CD14-positive monocyte (primary cell): ENCODE measurements at regions not wholly inside any gene's neighbourhood (a gene's known extent, or its start where the extent isn't known, plus 50 kb on each side); places are given as distances from the start of the nearest gene placed in this dataset.

Source experiments
- DNase-seq, 3 donors: peaks; one replicate each; pipeline ENCODE4 v3.0.0-alpha.2; 2011 to 2022
- H2AFZ ChIP-seq: 2 replicates; pipeline ENCODE4 v1.6.0; 2012; ENCODE audit warnings: mild to moderate bottlenecking, low read depth, low read length, inconsistent platforms; ENCODE audit not compliant: insufficient read depth, poor library complexity, severe bottlenecking
- H3K27ac ChIP-seq, 2 donors: 1 replicate in 1 of 2; 2 replicates in 1 of 2; pipeline ENCODE4 v1.5.1; 2012 to 2013; ENCODE audit warnings: low read length in 2 of 2, control low read depth in 1 of 2, inconsistent platforms in 1 of 2, low read depth in 1 of 2, mild to moderate bottlenecking in 1 of 2
- H3K27me3 ChIP-seq, 2 donors: one replicate each; pipeline versions ENCODE4 v1.6.0 to v1.6.1; 2011 to 2013; ENCODE audit warnings: low read length in 2 of 2; ENCODE audit not compliant: control insufficient read depth in 2 of 2, insufficient read depth in 2 of 2
- H3K36me3 ChIP-seq, 2 donors: replicated peaks in 1 of 2; 1 replicate in 1 of 2; 2 replicates in 1 of 2; pipeline versions ENCODE4 v1.5.1 to v1.6.1; 2012 to 2013; ENCODE audit warnings: low read length in 2 of 2, control low read depth in 1 of 2, inconsistent platforms in 1 of 2, mild to moderate bottlenecking in 1 of 2; ENCODE audit not compliant: insufficient read depth in 2 of 2, control insufficient read depth in 1 of 2
- H3K4me1 ChIP-seq, 2 donors: 1 replicate in 1 of 2; 2 replicates in 1 of 2; pipeline versions ENCODE4 v1.5.1 to v1.6.1; 2012 to 2013; ENCODE audit warnings: low read length in 2 of 2, control low read depth in 1 of 2, inconsistent platforms in 1 of 2, mild to moderate bottlenecking in 1 of 2, moderate library complexity in 1 of 2; ENCODE audit not compliant: insufficient read depth in 2 of 2, control insufficient read depth in 1 of 2
- H3K4me2 ChIP-seq: replicated peaks from 2 replicates; pipeline ENCODE3; 2012; ENCODE audit warnings: low read length, moderate library complexity, mild to moderate bottlenecking; ENCODE audit not compliant: poor library complexity, severe bottlenecking; ENCODE audit errors: extremely low read depth
- H3K4me3 ChIP-seq, 3 experiments: fragments of 200-600 bp in 1 of 3; sonication (generic) in 1 of 3; replicated peaks in 1 of 3; 1 replicate in 2 of 3; 2 replicates in 1 of 3; pipeline ENCODE4 v1.5.1; 2011 to 2013; ENCODE audit warnings: low read length in 3 of 3, mild to moderate bottlenecking in 3 of 3, control low read depth in 2 of 3, low read depth in 2 of 3, inconsistent platforms in 1 of 3, moderate library complexity in 1 of 3
- H3K79me2 ChIP-seq: 2 replicates; pipeline ENCODE4 v1.6.0; 2012; ENCODE audit warnings: mild to moderate bottlenecking, control low read depth, inconsistent platforms, low read length, moderate library complexity; ENCODE audit not compliant: insufficient read depth
- H3K9ac ChIP-seq: 2 replicates; pipeline ENCODE4 v1.6.0; 2017; ENCODE audit warnings: low read length, mild to moderate bottlenecking; ENCODE audit not compliant: insufficient read depth, poor library complexity, severe bottlenecking
- H3K9me3 ChIP-seq, 2 donors: replicated peaks in 1 of 2; 1 replicate in 1 of 2; 2 replicates in 1 of 2; pipeline versions ENCODE4 v1.5.1 to v1.6.1; 2012 to 2013; ENCODE audit warnings: low read length in 2 of 2, control low read depth in 1 of 2; ENCODE audit not compliant: control insufficient read depth in 1 of 2, insufficient read depth in 1 of 2
- H4K20me1 ChIP-seq: 2 replicates; pipeline ENCODE4 v1.6.0; 2012; ENCODE audit warnings: mild to moderate bottlenecking, low read length, control low read depth, moderate library complexity; ENCODE audit not compliant: insufficient read depth
- H3K27ac Mint-ChIP-seq, 7 donors: one replicate each; pipeline ENCODE4 v1.8.0; 2020; ENCODE audit warnings: mild to moderate bottlenecking in 7 of 7, mixed read lengths in 7 of 7, moderate library complexity in 6 of 7, inconsistent platforms in 2 of 7
- H3K27me3 Mint-ChIP-seq, 3 donors: one replicate each; pipeline ENCODE4 v1.8.0; 2021 to 2022; ENCODE audit warnings: low read depth in 3 of 3, mild to moderate bottlenecking in 3 of 3, mixed read lengths in 3 of 3, moderate library complexity in 3 of 3, inconsistent platforms in 1 of 3
- H3K36me3 Mint-ChIP-seq, 2 donors: one replicate each; pipeline ENCODE4 v1.8.0; 2020; ENCODE audit warnings: mixed read lengths in 2 of 2, inconsistent platforms in 1 of 2, mild to moderate bottlenecking in 1 of 2
- H3K4me1 Mint-ChIP-seq: one replicate; pipeline ENCODE4 v1.8.0; 2020; ENCODE audit warnings: mild to moderate bottlenecking, mixed read lengths
- H3K4me3 Mint-ChIP-seq, 2 donors: one replicate each; pipeline ENCODE4 v1.8.0; 2020; ENCODE audit warnings: mild to moderate bottlenecking in 2 of 2, mixed read lengths in 2 of 2, moderate library complexity in 1 of 2
- H3K9me3 Mint-ChIP-seq, 7 donors: one replicate each; pipeline ENCODE4 v1.8.0; 2020 to 2022; ENCODE audit warnings: mixed read lengths in 7 of 7, mild to moderate bottlenecking in 6 of 7, moderate library complexity in 6 of 7, inconsistent platforms in 2 of 7
- WGBS: methylation state at CpG from one replicate; pipeline ENCODE4 v1.1.5; 2013; ENCODE audit warnings: missing lambda C conversion rate; ENCODE audit not compliant: insufficient coverage; 5-methylcytosine and 5-hydroxymethylcytosine counted together
- intact Hi-C, 2 donors: fragments of 100-400 bp; cut with micrococcal nuclease; formaldehyde crosslinking; loops; one replicate each; pipeline versions ENCODE4 v1.15.0 to v1.15.1; 2023
- TF ChIP-seq, protein P1 (sequence below): fragments of 200-600 bp; IDR thresholded peaks from one replicate; pipeline ENCODE4 v1.8.0; 2022; ENCODE audit warnings: antibody characterized with exemption, mild to moderate bottlenecking

DNA sequence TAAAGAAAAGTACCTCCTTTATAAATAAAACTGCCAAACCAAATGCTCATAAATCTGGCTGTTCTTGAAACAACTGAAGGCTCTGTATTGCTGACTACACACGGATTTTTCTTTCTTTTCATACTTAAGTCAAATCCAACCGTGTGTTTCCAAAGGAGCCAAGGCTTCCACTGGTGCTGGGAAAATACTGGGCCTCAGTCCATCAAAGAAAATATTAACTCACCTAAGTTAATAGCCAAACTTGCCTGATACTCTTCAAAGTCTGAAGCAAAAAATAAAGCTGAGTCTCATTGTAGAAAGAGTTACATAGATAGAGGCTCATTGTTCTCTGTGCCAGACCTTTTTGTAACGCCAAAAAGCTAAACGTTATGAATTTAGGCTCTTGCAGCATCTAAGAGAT, 350.4 kb upstream of the CDH9 start:
- Mint-ChIP-seq H3K27me3 (no peaks in the 10 kb centered on the region), H3K9me3 (no peaks in the 10 kb centered on the region), H3K36me3 (no peaks in the 10 kb centered on the region), H3K4me3 (no peak overlapping the region), H3K4me1 (no peaks in the 10 kb centered on the region), H3K27ac (no peak overlapping the region)
- Histone ChIP-seq H3K36me3 (no peaks in the 10 kb centered on the region), H3K9me3 (no peaks in the 10 kb centered on the region), H3K27me3 (no peaks in the 10 kb centered on the region), H3K4me2 (no peak overlapping the region), H3K4me1 (no peaks in the 10 kb centered on the region), H3K79me2 (no peaks in the 10 kb centered on the region), H3K27ac (no peak overlapping the region), H4K20me1 (no peaks in the 10 kb centered on the region), H3K4me3 (no peak overlapping the region), H2AFZ (no peak overlapping the region), H3K9ac (no peak overlapping the region)
- WGBS = 31% methylated on average over 2 of the region's 4 CpGs
- TF ChIP-seq, protein P1, sequence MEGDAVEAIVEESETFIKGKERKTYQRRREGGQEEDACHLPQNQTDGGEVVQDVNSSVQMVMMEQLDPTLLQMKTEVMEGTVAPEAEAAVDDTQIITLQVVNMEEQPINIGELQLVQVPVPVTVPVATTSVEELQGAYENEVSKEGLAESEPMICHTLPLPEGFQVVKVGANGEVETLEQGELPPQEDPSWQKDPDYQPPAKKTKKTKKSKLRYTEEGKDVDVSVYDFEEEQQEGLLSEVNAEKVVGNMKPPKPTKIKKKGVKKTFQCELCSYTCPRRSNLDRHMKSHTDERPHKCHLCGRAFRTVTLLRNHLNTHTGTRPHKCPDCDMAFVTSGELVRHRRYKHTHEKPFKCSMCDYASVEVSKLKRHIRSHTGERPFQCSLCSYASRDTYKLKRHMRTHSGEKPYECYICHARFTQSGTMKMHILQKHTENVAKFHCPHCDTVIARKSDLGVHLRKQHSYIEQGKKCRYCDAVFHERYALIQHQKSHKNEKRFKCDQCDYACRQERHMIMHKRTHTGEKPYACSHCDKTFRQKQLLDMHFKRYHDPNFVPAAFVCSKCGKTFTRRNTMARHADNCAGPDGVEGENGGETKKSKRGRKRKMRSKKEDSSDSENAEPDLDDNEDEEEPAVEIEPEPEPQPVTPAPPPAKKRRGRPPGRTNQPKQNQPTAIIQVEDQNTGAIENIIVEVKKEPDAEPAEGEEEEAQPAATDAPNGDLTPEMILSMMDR = no peak
- DNase-seq = no peak
- intact Hi-C loops = no loop called here

DNA sequence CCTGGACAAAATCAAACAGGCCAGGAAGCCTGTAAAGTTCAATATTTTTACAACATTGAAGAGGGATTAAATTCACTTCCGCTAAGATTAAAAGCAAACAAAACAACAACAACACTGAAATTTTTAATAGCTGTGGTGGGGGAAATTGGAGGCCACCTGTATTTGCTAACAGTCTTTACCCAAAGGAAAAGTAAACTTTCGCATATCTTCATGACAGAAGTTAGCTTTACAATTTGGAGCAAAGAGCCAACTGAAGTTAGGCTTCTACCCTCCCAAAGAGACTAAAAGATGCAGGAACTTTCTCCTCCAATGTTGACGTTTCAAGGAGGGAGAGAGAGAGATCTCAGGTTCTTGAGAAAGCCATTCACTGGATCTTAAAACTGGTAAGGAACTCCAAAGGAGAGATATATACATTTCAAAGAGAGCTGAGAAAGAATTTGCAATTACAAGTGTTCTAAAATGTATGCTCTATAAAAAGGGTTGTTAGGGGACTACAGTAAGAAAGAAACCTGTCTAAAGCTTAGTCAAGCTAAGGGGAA, 349.2 kb upstream of the CDH9 start:
- no peak for DNase-seq
- Histone ChIP-seq H3K4me2 (no peak overlapping the region), H4K20me1 (no peaks in the 10 kb centered on the region), H3K9me3 (no peaks in the 10 kb centered on the region), H3K9ac (no peak overlapping the region), H3K4me1 (no peaks in the 10 kb centered on the region), H3K4me3 (no peak overlapping the region), H3K36me3 (no peaks in the 10 kb centered on the region), H3K27me3 (no peaks in the 10 kb centered on the region), H3K27ac (no peak overlapping the region), H3K79me2 (no peaks in the 10 kb centered on the region), H2AFZ (no peak overlapping the region)
- TF ChIP-seq, protein P1 = no peak
- Mint-ChIP-seq H3K9me3 (peaks cover 0 to 3% (median 0%) of the 10 kb centered on the region in 7 donors), H3K27me3 (no peaks in the 10 kb centered on the region), H3K27ac (no peak overlapping the region), H3K4me3 (no peak overlapping the region), H3K4me1 (no peaks in the 10 kb centered on the region), H3K36me3 (no peaks in the 10 kb centered on the region)
- intact Hi-C loops = no loop called here
- WGBS = no CpG with 5 or more reads among the region's 3 CpGs
